NCI-H748 treated with DMSO at 0.1 percent for 48 hours (cell line): ENCODE measurements at regions not wholly inside any gene's neighbourhood (a gene's known extent, or its start where the extent isn't known, plus 50 kb on each side); places are given as distances from the start of the nearest gene placed in this dataset.
A peak's percentile ranks its signal among the peaks of the same experiment; 100 is the strongest.

Experiments used
- DNase-seq: peaks from one replicate; lab custom pipeline; 2025; lab: John Stamatoyannopoulos, UW

GRCh38 chr2:18182861-18183260 lies 304.4 kb downstream of the KCNS3 start:
- DNase-seq = no peak

DNA sequence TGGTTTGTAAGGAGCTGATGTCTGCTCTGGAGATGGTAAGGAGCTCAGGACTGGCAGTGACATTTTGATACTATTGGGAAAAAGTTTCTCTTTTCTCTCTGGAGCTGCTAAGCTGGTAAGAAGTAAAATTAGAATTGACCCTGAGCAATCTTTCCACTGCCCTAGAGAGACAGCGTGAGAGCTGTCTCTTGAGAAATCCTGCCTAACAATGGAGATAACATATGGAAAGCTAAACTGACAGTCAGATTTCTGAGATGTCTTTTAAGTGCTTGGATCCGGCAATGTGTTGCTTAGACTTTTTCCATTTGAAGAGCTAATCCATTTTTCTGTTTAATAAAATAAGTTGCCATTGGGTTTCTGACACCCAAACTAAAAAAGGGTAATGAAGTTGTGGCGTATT lies 302.4 kb downstream of the KCNS3 start:
- no peak for DNase-seq

GRCh38 chr2:18180031-18180610 lies 301.7 kb downstream of the KCNS3 start:
- DNase-seq = no peak

- DNase-seq = peak; percentile 14
These were observed 300.4 kb downstream of the KCNS3 start for GRCh38 chr2:18178736-18179349.

- DNase-seq = no peak
These were observed 298.3 kb downstream of the KCNS3 start for GRCh38 chr2:18176679-18177215.

DNA sequence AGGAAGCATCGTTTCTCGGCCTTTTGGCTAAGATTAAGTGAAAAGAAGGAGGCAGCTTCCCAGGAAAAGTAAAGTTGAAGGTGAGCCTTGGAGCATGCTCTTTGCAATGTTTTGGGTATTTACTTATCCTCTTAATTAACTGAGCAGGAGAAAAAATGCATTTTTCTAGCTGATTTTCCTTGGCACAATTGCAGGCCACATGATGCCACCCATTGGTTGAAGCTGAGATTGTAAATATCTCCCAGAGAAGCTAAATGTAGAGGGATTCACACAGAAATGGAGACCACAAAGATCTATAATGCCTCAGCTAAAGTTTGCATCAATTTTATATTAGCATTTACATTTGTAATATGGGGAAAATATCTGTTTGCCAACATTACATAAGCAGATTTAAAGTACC lies 294.1 kb downstream of the KCNS3 start:
- no peak for DNase-seq

GRCh38 chr2:18171191-18172139 lies 293.0 kb downstream of the KCNS3 start:
- no peak for DNase-seq

- DNase-seq = no peak
These were observed 292.2 kb downstream of the KCNS3 start for GRCh38 chr2:18170642-18171041.

DNA sequence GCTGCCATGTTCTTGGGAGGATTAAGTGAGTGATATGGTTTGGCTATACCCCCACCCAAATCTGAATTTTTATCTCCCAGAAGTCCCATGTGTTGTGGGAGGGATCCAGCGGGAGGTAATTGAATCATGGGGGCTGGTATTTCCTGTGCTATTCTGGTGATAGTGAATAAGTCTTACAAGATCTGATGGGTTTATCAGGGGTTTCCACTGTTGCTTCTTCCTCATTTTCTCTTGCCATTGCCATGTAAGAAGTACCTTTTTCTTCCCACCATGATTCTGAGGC lies 291.4 kb downstream of the KCNS3 start:
- no peak for DNase-seq

DNA sequence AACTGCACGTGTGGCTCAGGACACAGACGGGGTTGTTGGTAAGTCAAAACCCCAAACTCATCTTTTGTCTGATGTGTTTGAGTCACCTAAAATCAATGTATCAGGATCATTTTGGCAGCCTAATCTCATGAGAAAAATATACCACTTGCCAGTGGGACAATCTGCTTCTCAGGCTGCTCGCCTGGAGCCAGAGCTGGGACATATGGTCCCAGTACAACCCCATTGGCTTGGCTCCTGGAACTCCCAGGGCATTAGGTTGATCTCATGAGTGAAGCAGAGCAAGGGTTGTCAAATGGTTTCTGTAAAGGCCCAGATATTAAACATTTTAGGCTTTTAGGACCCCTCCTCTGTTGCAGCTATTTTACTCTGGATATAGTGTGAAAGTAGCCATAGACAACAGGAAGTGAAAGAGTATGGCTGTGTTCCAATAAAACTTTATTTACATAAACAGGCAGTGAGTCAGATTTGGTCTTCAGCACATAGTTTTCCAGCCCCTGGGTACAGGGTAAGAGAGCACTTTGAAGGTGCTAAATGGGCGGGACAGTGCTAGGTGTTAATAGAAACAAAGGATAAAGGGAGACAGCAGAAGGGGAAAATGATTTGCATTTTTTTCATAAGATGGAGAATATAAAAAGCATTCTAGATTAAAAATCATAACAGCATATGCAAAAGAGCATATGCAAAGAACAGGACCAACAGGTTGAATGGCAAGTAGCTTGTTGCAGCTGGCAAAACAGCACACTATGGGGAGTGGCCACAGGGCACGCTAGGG lies 290.8 kb downstream of the KCNS3 start:
- DNase-seq = no peak

GRCh38 chr2:18167871-18168270 lies 289.4 kb downstream of the KCNS3 start:
- DNase-seq = no peak

DNA sequence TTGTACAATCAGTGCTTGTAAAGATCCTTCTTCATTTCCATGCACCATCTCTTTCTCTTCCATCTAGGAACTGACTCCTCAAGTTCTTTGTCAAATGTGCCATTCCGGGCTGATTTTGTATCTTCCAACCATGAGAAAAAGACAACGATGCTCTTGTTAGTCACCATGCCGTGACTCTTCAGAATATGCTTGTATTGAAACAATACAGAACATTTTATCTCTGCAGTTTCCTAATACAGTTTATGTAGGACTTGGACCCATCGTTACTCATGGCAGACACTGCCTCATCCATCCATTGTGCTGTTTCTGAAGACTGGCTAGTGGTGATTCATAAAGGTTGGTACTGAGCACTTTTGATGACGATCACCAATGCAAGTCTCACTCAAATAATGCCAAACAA lies 283.2 kb downstream of the KCNS3 start:
- no peak for DNase-seq

DNA sequence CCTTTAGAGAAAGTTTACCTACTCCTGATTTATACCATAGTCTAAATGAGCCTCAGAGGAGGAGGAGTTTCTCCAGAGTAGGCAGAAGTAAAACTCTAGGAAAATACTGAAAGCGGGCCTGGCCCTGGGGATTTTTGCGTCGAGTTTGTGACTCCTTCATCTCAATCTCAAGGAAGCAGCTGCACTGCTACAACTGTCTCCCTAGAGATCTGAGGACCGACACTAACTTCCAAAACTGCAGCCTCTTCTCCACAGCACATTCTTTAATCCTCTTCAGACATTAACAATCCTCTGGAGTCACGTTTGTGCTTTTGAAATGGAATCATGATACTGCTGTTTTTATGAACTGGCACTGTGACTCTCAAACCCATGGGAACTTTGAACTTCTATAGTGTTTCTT lies 281.4 kb downstream of the KCNS3 start:
- no peak for DNase-seq

GRCh38 chr2:18156421-18156820 lies 278.0 kb downstream of the KCNS3 start:
- no peak for DNase-seq

DNA sequence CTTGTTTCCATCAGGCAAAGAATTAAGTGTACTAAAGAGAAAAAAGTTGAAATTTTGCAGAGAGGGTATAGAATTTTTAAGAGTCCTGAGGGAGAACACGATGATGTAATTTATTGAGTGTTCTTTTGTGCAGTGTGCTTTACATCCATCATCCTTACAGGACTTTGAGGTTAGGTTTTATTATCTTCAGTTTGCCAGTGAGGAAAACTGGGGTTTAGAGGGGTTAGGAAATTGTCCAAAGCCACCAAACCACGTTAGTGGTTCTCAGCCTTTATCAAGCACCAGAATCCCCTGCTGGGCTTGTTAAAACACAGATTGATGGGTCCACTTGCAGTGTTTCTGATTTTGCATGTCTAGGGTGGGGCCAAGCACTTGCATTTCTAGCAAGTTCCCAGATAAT lies 277.5 kb downstream of the KCNS3 start:
- DNase-seq = no peak

- DNase-seq = no peak
These were observed 276.3 kb downstream of the KCNS3 start for GRCh38 chr2:18154812-18155211.

DNA sequence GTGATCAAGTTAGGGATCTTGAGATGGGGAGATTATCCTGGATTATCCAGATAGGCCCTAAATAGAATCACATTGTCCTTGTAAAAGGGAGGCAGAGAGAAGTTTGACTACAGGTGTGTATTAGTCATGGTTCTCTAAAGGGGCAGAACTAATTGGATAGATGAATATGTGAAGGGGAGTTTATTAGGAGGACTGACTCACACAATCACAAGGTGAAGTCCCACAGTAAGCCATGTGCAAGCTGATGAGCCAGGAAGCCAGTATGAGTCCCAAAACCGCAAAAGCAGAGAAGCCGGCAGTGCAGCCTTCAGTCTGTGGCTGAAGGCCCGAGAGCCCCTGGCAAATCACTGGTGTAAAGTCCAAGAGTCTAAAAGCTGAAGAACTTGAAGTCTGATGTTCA lies 275.8 kb downstream of the KCNS3 start:
- no peak for DNase-seq

GRCh38 chr2:18153741-18154140 lies 275.3 kb downstream of the KCNS3 start:
- no peak for DNase-seq

GRCh38 chr2:18151237-18151636 lies 272.8 kb downstream of the KCNS3 start:
- DNase-seq = no peak

DNA sequence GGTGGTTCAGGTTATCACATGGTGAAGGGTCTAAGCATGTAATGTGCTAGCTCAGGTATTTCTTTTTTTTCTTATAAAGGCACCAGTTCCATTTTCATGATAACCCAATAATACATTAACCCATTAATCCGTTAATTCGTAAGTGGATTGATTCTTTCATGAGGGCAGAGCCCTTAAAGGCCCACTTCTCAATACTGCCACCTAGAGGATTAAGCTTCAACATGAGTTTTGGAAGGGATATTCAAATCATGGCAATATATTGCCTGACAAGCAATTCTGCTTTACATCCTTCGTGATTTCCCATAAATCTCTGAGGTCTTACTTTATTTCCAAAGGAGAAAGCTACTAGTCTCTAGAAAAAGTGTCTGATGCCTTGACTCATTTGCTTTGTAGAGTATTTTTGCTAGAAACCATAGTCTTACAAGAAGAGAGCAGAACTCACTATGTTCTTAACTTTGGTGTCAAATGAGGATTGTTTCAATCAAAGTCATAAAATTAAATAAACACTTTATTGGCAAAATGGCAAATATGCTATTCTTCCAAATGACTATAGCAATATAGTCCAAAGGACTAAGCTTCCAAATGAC lies 271.3 kb downstream of the KCNS3 start:
- DNase-seq = peak; percentile 42

GRCh38 chr2:18136881-18137475 lies 258.5 kb downstream of the KCNS3 start:
- no peak for DNase-seq

GRCh38 chr2:18133310-18133709 lies 254.8 kb downstream of the KCNS3 start:
- DNase-seq = no peak
